Suprapubic skin (tissue), 4 donors: ENCODE measurements at regions not wholly inside any gene's neighbourhood (a gene's known extent, or its start where the extent isn't known, plus 50 kb on each side); places are given as distances from the start of the nearest gene placed in this dataset.

ENCODE experiments used
- EP300 ChIP-seq: sonication (generic); formaldehyde crosslinking; IDR thresholded peaks from one replicate; pipeline ENCODE4 v1.6.1; 2017; ENCODE audit warnings: antibody characterized with exemption
- POLR2A ChIP-seq, 2 donors: fragments of 450-650 bp; IDR thresholded peaks; one replicate each; pipeline ENCODE4 v1.6.1; 2017; ENCODE audit warnings: antibody characterized with exemption in 2 of 2, mild to moderate bottlenecking in 2 of 2, moderate library complexity in 2 of 2
- POLR2AphosphoS5 ChIP-seq, 3 donors: sonication (generic); formaldehyde crosslinking; IDR thresholded peaks; one replicate each; pipeline ENCODE4 v1.6.1; 2017; ENCODE audit warnings: antibody characterized with exemption in 3 of 3
- TF ChIP-seq, protein P1 (sequence below), 2 donors: fragments of 200-600 bp in 1 of 2; fragments of 450-650 bp in 1 of 2; sonication (generic) in 1 of 2; IDR thresholded peaks; one replicate each; pipeline ENCODE4 v1.5.1; 2016 to 2019; ENCODE audit warnings: antibody characterized with exemption in 2 of 2, mild to moderate bottlenecking in 1 of 2, moderate library complexity in 1 of 2

DNA sequence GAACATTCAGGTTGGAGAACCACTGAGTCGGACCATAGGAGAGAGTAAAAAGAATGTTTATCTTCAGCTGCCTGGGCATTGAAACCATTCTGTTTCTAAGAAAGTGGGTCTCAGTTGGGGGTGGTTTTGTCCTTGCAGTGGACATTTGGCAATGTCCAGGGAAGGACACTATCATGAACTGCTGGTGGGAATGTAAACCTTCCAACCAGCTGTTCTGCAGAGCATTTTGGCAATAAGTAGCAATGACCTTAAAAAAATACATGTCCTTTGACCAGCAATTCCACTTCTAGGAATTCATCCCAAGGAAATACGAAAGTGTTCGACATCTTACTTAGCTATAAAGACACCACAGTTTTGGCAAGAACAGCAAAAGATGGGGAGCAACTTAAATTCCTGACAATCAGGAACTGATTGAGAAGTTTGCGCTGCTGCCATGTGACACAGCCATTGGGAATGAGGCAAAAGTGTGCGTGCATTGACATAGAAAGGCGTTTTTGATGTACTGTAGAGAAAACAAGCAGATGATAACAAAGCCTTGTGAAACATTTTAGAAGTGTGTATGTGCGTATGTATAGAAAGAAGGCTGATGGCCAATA lies 82.9 kb upstream of the MAP1LC3B2 start:
- TF ChIP-seq, protein P1, sequence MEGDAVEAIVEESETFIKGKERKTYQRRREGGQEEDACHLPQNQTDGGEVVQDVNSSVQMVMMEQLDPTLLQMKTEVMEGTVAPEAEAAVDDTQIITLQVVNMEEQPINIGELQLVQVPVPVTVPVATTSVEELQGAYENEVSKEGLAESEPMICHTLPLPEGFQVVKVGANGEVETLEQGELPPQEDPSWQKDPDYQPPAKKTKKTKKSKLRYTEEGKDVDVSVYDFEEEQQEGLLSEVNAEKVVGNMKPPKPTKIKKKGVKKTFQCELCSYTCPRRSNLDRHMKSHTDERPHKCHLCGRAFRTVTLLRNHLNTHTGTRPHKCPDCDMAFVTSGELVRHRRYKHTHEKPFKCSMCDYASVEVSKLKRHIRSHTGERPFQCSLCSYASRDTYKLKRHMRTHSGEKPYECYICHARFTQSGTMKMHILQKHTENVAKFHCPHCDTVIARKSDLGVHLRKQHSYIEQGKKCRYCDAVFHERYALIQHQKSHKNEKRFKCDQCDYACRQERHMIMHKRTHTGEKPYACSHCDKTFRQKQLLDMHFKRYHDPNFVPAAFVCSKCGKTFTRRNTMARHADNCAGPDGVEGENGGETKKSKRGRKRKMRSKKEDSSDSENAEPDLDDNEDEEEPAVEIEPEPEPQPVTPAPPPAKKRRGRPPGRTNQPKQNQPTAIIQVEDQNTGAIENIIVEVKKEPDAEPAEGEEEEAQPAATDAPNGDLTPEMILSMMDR (IDR thresholded peaks at IDR 0.05): no peak
- TF ChIP-seq EP300: no peak
- TF ChIP-seq POLR2A (IDR thresholded peaks at IDR 0.05): no peak
- no peak for TF ChIP-seq POLR2AphosphoS5 (IDR thresholded peaks at IDR 0.05)
